ENCODE measurements at regions not wholly inside any gene's neighbourhood (a gene's known extent, or its start where the extent isn't known, plus 50 kb on each side); places are given as distances from the start of the nearest gene placed in this dataset.

DNA sequence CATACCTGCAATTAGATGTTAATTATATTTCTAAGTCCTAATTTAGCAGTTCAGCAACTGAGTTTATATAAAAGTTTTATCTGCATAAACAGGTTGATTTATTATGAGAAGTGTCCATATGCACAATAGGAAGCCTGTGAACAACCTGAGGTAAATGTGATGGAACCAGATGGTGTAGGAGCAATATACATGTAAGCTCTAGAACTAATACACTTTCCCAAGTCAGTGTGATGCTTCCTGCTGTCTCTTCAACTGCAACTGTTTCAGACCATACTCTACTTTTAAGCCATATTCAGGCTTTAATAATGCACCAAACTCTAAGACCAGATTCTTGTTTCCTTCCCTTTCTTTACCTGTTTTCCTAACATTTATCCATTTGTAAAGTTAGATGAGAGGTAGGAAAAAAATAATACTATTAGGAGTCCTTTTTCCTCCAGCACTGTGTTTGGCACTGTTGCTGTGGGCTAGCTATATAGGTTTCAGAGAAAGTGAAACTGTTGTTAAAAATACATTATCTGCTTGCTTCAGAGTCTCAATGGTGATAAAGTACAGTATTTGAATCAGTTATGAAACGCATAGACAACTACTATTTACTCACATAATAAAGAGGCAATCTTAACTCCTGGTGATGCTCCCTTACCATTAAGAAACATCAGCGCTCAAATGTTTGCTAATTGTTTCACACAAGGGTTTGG lies 1009.3 kb downstream of the GRIK2 start:
- Histone ChIP-seq H3K4me3 (no peak overlapping the region), H3K27me3 (ENCODE audit: low read depth) (no peaks in the 10 kb centered on the region), H3K36me3 (no peaks in the 10 kb centered on the region), H3K4me1 (no peaks in the 10 kb centered on the region), H3K9me3 (replicated peaks) (no peaks in the 10 kb centered on the region), H3K27ac (replicated peaks) (no peak overlapping the region)
- TF ChIP-seq, protein P1, sequence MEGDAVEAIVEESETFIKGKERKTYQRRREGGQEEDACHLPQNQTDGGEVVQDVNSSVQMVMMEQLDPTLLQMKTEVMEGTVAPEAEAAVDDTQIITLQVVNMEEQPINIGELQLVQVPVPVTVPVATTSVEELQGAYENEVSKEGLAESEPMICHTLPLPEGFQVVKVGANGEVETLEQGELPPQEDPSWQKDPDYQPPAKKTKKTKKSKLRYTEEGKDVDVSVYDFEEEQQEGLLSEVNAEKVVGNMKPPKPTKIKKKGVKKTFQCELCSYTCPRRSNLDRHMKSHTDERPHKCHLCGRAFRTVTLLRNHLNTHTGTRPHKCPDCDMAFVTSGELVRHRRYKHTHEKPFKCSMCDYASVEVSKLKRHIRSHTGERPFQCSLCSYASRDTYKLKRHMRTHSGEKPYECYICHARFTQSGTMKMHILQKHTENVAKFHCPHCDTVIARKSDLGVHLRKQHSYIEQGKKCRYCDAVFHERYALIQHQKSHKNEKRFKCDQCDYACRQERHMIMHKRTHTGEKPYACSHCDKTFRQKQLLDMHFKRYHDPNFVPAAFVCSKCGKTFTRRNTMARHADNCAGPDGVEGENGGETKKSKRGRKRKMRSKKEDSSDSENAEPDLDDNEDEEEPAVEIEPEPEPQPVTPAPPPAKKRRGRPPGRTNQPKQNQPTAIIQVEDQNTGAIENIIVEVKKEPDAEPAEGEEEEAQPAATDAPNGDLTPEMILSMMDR (IDR thresholded peaks at IDR 0.05; ENCODE audit: borderline replicate concordance), result no peak
- DNase-seq, result no peak
- intact Hi-C loops (cut with micrococcal nuclease), result no loop called here

DNA sequence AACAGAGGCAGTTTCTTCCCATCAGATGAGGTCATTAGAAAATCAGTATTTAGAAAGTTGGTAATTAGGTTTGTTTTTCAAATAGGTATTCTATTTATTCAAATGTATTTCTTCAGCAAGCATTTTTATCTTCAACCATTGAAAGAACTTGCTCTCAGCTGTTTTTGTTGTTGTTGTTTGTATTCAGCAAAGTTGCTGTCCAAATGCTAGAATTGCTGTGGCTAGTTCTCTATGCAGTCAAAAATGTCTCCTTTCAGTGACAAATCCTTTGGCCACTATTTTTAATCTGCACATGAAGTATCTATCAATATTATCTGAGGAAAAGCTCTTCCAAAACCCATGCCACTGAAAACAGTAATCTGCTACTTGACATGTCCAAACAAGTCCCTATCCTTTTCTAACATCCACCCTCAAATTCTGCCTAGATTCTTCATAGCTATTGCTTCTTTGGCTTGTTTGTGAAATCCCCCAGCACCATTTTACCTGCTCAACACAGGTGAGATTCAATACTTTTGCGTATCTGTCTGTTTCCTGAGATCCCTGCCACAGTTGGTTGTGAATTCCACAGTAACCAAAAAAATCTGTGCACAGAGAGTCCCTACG lies 1005.4 kb downstream of the GRIK2 start:
- H3K9me3 ChIP-seq (replicated peaks), result peaks cover 19% of the 10 kb centered on the region
- intact Hi-C loops (cut with micrococcal nuclease), result no loop called here
- TF ChIP-seq, protein P1 (IDR thresholded peaks at IDR 0.05; ENCODE audit: borderline replicate concordance), result no peak
- no peaks in the 10 kb centered on the region for H3K36me3 ChIP-seq
- no peak for DNase-seq
- H3K27me3 ChIP-seq (ENCODE audit: low read depth), result no peaks in the 10 kb centered on the region
- H3K4me1 ChIP-seq, result no peaks in the 10 kb centered on the region
- H3K4me3 ChIP-seq, result no peak overlapping the region
- H3K27ac ChIP-seq (replicated peaks), result no peak overlapping the region

DNA sequence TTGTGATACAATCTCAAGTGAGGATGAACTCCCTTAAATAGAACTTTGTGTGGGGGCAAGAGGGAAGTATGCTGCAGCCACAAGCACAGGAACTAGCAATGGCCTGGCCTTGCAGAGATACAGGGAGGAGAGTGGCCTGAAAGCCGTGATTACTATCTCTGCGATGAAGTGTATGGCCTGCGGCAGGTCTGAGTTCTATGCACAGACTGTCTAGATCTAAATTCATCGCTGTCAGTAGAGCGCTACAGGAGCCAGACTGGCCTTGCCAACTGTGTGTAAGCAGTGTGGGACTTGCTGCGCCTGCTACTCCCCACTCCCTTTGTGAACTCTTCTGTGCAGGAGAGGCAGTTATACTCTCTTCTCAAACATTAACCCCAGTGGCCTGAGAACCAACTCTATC lies 997.0 kb downstream of the GRIK2 start:
- TF ChIP-seq, protein P1 (IDR thresholded peaks at IDR 0.05; ENCODE audit: borderline replicate concordance), result no peak
- no peak for DNase-seq
- Histone ChIP-seq H3K36me3 (no peaks in the 10 kb centered on the region), H3K4me3 (no peak overlapping the region), H3K27me3 (ENCODE audit: low read depth) (no peaks in the 10 kb centered on the region), H3K4me1 (no peaks in the 10 kb centered on the region), H3K9me3 (replicated peaks) (peaks cover 28% of the 10 kb centered on the region), H3K27ac (replicated peaks) (no peak overlapping the region)
- intact Hi-C loops (cut with micrococcal nuclease), result no loop called here

DNA sequence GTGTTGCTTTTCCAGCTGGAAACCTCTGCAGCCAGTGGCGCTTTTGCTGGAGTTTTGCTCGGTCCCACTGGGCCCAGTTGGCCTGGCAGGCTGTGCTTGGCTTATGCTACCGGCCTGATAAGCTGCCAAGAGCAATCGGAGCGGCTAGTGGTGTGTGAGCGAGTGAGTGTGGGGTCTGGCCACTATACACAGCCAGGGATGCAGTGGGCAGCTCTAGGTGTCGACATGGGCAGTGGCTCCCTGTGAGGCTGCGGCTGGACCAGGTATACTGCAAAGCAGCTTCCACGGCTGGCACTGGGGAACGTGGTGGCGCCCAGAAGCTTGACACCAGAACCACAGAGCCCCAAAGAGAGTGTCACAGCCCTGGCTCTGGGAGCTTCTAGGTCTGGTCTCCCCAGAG lies 996.5 kb downstream of the GRIK2 start:
- Histone ChIP-seq H3K36me3 (no peaks in the 10 kb centered on the region), H3K9me3 (replicated peaks) (peaks cover 22% of the 10 kb centered on the region), H3K27me3 (ENCODE audit: low read depth) (no peaks in the 10 kb centered on the region), H3K4me1 (no peaks in the 10 kb centered on the region), H3K27ac (replicated peaks) (no peak overlapping the region), H3K4me3 (no peak overlapping the region)
- TF ChIP-seq, protein P1 (IDR thresholded peaks at IDR 0.05; ENCODE audit: borderline replicate concordance), result no peak
- intact Hi-C loops (cut with micrococcal nuclease), result no loop called here
- no peak for DNase-seq

DNA sequence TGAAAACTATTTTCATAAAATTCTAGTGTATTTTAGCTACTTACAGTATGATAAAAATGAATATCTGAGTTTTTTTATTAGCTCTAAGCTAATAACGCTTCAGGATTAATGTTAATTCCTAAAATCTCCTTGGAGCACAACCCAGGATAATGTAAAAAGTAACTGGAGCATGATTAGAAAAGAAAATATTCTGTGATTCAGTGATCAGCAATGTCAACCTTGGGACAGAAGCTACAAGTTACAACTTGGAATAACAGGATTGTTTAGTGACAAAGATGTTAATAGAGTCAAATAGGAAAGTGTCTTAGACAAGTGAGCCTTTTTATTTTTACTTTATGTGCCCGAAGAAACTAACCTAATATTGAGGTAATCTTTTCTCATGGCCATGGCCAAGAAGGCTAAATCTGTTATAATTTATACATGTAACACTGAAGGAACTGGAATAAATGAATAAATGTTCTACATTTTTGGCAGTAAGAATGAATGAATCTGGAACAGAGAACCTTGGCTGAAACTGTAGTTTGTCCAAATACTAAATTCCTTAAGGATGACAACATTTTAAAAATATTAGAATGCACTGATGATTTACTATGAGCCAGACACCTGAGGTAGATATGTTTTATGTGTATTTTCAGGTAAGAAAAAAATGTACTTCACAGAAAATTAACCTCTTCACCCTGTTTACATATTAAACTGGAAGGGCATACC lies 994.0 kb downstream of the GRIK2 start:
- Histone ChIP-seq H3K27me3 (ENCODE audit: low read depth) (no peaks in the 10 kb centered on the region), H3K36me3 (no peaks in the 10 kb centered on the region), H3K9me3 (replicated peaks) (no peaks in the 10 kb centered on the region), H3K4me3 (no peak overlapping the region), H3K27ac (replicated peaks) (no peak overlapping the region), H3K4me1 (no peaks in the 10 kb centered on the region)
- no peak for DNase-seq
- TF ChIP-seq, protein P1 (IDR thresholded peaks at IDR 0.05; ENCODE audit: borderline replicate concordance), result no peak
- intact Hi-C loops (cut with micrococcal nuclease), result no loop called here

All from left ventricle myocardium inferior (tissue), 1 donor.